Aorta (tissue), 5 donors: ENCODE measurements at regions not wholly inside any gene's neighbourhood (a gene's known extent, or its start where the extent isn't known, plus 50 kb on each side); places are given as distances from the start of the nearest gene placed in this dataset.

Experiments used
- ATAC-seq: fragments of 200-7000 bp; cut with Tn5 transposase; one replicate; pipeline ENCODE4 v1.9.1; 2022; ENCODE audit warnings: moderate library complexity; ENCODE audit not compliant: low FRiP score
- DNase-seq, 2 donors: peaks; one replicate each; pipeline ENCODE4 v3.0.0-alpha.2; 2020
- H3K27ac ChIP-seq, 2 donors: one replicate each; pipeline ENCODE4 v1.5.1; 2013; ENCODE audit warnings: low read length in 2 of 2, mild to moderate bottlenecking in 2 of 2, moderate library complexity in 2 of 2, control low read depth in 1 of 2, inconsistent platforms in 1 of 2, low read depth in 1 of 2
- H3K27me3 ChIP-seq, 2 donors: one replicate each; pipeline ENCODE4 v1.6.1; 2013; ENCODE audit warnings: control low read depth in 1 of 2, low read length in 1 of 2, mild to moderate bottlenecking in 1 of 2, moderate library complexity in 1 of 2; ENCODE audit not compliant: insufficient read depth in 2 of 2, control insufficient read depth in 1 of 2
- H3K36me3 ChIP-seq, 2 donors: one replicate each; pipeline ENCODE4 v1.6.1; 2013; ENCODE audit warnings: control low read depth in 1 of 2, low read length in 1 of 2, mild to moderate bottlenecking in 1 of 2; ENCODE audit not compliant: insufficient read depth in 2 of 2, control insufficient read depth in 1 of 2
- H3K4me1 ChIP-seq, 2 donors: one replicate each; pipeline ENCODE4 v1.6.1; 2013; ENCODE audit warnings: low read length in 2 of 2, control low read depth in 1 of 2, mild to moderate bottlenecking in 1 of 2, moderate library complexity in 1 of 2; ENCODE audit not compliant: insufficient read depth in 2 of 2, control insufficient read depth in 1 of 2
- H3K4me3 ChIP-seq, 2 donors: one replicate each; pipeline ENCODE4 v1.5.1; 2013; ENCODE audit warnings: low read length in 2 of 2, control low read depth in 1 of 2, mild to moderate bottlenecking in 1 of 2
- H3K9me3 ChIP-seq: one replicate; pipeline ENCODE4 v1.6.1; 2013; ENCODE audit warnings: mild to moderate bottlenecking, low read length; ENCODE audit not compliant: control insufficient read depth
- WGBS, 2 donors: extraction: QIAGEN DNeasy Blood & Tissue Kit; methylation state at CpG; one replicate each; pipeline ENCODE4 v1.1.7; 2013; 5-methylcytosine and 5-hydroxymethylcytosine counted together
- intact Hi-C, 2 donors: fragments of 100-400 bp; cut with DNase I; formaldehyde crosslinking; loops; one replicate each; pipeline versions ENCODE4 v1.14.2 to v1.15.0; 2022
- donor health status: healthy with polysubstance abuse.
- donor health status: Bipolar disorder and iron deficiency.
- donor health status: DM: no; HTN: no; CAD: no.
- donor health status: DM: no; HTN: no; CAD: no.
- donor health status: DM: yes; HTN: yes; CAD: no.

DNA sequence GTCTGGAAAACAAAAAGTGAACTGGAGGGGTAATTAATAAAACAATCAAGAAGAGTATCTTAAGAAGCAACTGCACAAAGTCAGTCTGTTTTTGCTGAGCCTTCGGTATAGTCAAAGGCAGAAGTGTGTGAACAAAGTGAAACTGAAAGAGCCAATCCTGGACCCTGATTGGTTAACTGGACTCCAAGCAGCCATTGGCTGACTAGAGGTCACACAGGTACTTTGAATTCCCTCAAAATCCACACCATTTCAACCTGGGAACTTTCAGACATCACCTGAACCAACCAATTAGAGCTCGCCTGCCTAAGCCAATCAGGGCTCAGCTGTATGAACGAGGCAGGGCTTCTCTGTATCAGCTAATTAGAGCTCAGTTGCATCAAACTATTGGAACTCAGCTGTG lies 286.7 kb downstream of the TLE4 start:
- ATAC-seq = no peak
- peaks cover 2% of the 10 kb centered on the region for H3K9me3 ChIP-seq
- no peaks in the 10 kb centered on the region for H3K27me3 ChIP-seq
- WGBS, 2 donors = 87 to 90% methylated on average over 3 of the region's 3 CpGs
- H3K4me1 ChIP-seq = no peaks in the 10 kb centered on the region
- H3K36me3 ChIP-seq = no peaks in the 10 kb centered on the region
- H3K4me3 ChIP-seq = no peak overlapping the region
- H3K27ac ChIP-seq = no peak overlapping the region
- intact Hi-C loops = no loop called here
- DNase-seq = no peak

DNA sequence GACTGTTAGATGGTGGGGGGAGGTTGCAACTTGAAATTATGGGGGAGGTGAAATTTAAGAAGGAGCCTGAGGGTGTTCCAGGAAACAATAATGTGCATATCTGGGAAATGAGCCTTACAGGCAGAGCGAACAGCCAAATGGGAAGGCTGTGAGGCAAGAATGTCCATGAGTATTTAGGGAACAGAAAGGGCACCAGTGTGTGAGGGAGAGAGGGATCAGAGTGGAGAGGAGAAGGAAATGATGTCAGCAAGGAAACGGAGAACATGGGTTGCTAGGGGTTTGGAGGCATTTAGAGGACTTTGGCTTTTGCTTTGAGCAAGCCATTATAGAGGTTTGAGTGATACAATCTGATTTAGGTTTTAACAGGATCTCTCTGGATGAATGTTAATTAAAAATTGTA lies 285.4 kb downstream of the TLE4 start:
- intact Hi-C loops = no loop called here
- Histone ChIP-seq H3K4me1 (no peaks in the 10 kb centered on the region), H3K4me3 (no peak overlapping the region), H3K27me3 (no peaks in the 10 kb centered on the region), H3K36me3 (no peaks in the 10 kb centered on the region), H3K27ac (no peak overlapping the region), H3K9me3 (no peaks in the 10 kb centered on the region)
- 68 to 70% methylated on average over 2 of the region's 2 CpGs for WGBS, 2 donors
- ATAC-seq = no peak
- no peak for DNase-seq

DNA sequence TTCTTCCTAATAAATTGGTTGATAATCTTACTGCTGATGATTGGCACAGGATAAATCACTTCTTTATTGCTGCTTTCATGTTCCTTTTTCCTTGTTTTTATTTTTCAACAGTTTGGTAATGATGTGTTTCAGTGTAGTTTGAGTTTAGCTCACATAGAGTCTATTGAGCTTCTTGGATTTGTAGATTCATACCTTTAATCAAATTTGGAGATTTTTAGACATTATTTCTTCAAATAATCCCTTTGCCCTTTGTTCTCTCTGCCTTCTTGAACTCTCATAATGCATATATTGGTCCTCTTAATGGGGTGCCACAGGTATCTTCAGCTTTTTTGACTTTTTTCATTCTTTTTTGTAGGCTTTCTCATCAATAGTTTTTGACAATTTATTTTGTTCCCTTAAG lies 275.3 kb downstream of the TLE4 start:
- no peaks in the 10 kb centered on the region for H3K36me3 ChIP-seq
- intact Hi-C loops = no loop called here
- no peaks in the 10 kb centered on the region for H3K4me1 ChIP-seq
- DNase-seq (no peak), ATAC-seq (no peak)
- no peak overlapping the region for H3K4me3 ChIP-seq
- no peak overlapping the region for H3K27ac ChIP-seq
- no peaks in the 10 kb centered on the region for H3K27me3 ChIP-seq
- peaks cover 2% of the 10 kb centered on the region for H3K9me3 ChIP-seq

DNA sequence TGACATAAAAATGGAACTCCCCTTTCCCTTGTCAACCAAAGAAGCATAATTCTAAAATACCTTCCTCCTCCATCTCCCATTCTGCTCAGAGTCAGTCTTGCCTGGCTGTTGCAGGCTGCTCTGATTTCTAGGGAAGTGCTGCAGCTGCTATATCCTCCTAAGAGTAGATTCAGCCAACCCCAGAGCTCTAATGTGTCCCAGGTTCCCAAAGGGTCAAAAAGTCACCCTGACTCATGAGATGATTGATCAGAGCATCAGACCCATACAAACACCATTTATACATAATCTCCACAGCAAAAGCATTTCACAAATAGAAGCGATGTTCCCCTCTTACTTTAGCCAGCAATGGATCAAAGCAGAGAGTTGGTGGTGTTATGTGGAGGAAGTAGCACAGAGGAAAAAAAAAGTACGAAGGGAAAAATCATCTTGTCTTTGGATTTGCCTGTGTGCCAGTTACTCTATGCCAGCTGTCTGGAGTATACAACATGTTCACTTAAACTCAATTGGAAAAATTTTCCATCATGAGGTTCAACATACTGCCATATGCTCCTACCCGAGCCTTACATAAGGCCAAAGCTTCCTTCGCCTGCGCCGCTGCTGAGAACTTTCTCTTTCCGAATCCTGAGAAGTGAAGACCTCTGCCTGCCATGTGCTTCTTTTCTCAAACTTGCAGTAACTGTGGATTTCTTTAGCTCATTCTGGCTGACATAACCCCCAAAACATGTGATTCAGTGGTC lies 258.0 kb downstream of the TLE4 start:
- ATAC-seq (no peak), DNase-seq (no peak)
- peaks cover 4% of the 10 kb centered on the region for H3K9me3 ChIP-seq
- no peaks in the 10 kb centered on the region for H3K4me1 ChIP-seq
- H3K27me3 ChIP-seq = no peaks in the 10 kb centered on the region
- no peak overlapping the region for H3K4me3 ChIP-seq
- H3K27ac ChIP-seq = no peak overlapping the region
- intact Hi-C loops = loop anchor here in 1 of 2 donors (10.0 kb wide), 1 partner anchor 65 kb away; no protein-coding TSS in a partner anchor
- H3K36me3 ChIP-seq = no peaks in the 10 kb centered on the region
- 92 to 94% methylated on average over 7 of the region's 7 CpGs for WGBS, 2 donors

DNA sequence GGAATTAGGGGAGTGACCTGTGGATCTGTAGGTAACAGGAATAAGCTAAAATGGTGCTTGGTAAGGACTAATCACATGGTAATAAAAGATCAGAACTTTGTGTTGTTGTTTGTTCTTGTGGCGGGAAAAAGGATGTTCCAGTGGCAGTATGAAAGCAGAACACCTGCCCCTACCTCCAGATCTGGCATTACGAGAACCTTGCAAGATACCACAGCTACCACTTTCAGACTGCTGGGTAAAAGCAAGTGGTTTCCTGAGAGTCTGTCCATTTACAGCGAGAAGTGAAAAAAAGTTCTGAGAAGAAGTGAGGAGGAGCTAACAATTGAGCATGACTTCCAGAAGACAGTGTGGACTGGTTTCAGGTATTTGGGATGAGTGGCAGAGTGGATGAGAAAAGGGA lies 252.5 kb downstream of the TLE4 start:
- H3K36me3 ChIP-seq = no peaks in the 10 kb centered on the region
- no peak overlapping the region for H3K27ac ChIP-seq
- ATAC-seq (no peak), DNase-seq (no peak)
- no peaks in the 10 kb centered on the region for H3K4me1 ChIP-seq
- H3K27me3 ChIP-seq = peaks cover 0 to 2% of the 10 kb centered on the region in 2 donors
- no peaks in the 10 kb centered on the region for H3K9me3 ChIP-seq
- WGBS, 2 donors = 93 to 94% methylated on average over 3 of the region's 3 CpGs
- intact Hi-C loops = no loop called here
- no peak overlapping the region for H3K4me3 ChIP-seq

DNA sequence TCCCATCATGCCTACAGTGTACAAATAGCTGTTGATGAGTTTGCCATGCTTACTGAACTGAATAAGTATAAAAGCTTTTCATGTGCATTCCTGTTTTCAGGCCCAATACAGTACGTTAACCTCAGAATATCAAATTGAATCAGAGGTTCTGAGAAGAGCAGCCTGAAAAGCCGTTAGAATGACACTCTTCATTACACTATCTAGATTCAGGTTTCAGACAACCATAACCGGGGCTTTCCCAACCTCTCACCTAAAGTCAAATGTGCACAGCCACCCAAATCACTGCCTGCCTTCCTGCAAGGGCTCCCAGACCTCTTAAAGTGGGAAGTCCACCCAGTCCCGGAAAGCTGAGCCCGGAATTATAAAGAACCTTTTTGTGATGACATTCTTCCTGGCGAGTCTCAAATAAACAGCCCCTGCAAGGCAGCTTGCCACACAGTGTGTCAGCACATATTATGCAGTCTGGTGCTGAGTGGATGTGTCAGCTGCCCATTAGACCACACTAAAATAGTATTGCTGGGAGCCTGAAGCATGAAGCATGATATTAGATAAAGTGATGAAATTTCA lies 245.8 kb downstream of the TLE4 start:
- Histone ChIP-seq H3K4me3 (no peak overlapping the region), H3K36me3 (no peaks in the 10 kb centered on the region), H3K27ac (no peak overlapping the region), H3K4me1 (no peaks in the 10 kb centered on the region), H3K9me3 (no peaks in the 10 kb centered on the region), H3K27me3 (peaks cover 0 to 2% of the 10 kb centered on the region in 2 donors)
- 31 to 44% methylated on average over 6 of the region's 6 CpGs for WGBS, 2 donors
- DNase-seq (peak in 1 of 2 donors; percentile 54), ATAC-seq (no peak)
- intact Hi-C loops = no loop called here

DNA sequence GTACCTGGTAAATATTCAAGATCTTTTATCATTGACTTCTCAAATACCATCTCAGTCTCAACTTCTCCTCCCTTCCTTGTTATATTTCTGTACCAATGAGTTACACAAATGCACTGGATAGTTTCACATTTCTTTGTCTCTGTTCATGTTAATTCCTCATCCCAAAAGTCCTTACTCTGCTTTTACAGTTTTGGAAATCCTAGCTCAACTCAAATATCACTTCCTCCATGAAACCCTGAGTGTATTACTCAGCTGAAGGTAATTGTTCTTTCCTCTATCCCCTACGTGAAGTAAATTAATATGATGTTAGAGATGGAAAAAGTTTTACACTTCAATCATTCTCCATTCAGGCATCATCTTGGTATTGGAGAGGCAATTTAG lies 241.5 kb downstream of the TLE4 start:
- DNase-seq (no peak), ATAC-seq (no peak)
- Histone ChIP-seq H3K4me3 (no peak overlapping the region), H3K27me3 (no peaks in the 10 kb centered on the region), H3K9me3 (no peaks in the 10 kb centered on the region), H3K4me1 (peaks cover 1 to 3% of the 10 kb centered on the region in 2 donors), H3K36me3 (no peaks in the 10 kb centered on the region), H3K27ac (no peak overlapping the region)
- intact Hi-C loops = no loop called here
- 33 to 58% methylated on average over 1 of the region's 1 CpG for WGBS, 2 donors

DNA sequence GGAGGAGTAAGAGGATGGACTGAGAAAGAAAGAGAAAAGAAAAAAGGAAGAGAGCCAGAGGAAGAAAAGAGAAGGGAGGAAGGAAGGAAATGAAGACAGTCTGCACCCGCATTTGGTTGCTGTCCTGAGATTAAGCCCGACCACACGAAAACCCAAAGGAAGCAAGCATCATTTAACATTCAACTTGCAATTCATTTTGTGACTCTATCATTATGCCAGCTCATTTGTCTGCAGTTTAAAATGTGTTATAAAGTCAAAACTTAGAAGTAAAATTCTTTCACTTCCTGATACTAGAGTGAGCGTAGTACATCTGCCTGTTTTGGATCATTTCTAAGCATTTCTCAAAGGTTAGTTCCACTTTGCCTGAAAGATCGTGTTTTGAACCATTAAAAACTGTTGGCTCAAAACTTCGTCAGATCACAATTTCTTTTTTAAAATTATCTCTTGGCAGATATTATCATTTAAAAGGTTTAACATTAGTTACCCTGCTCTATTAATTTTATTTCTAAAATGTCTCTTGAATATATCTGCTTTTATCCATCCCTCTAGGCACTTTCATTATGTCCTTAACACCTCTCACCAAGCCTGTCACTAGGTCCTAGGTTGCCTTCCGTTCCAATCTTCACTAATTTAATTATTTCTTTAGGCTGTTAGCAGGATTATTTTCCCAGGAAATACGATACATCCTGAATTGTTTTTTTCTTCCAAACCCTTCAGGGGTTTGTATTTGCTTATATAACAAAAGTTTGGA lies 240.9 kb downstream of the TLE4 start:
- H3K36me3 ChIP-seq = no peaks in the 10 kb centered on the region
- no peak overlapping the region for H3K4me3 ChIP-seq
- no peak for ATAC-seq
- DNase-seq = no peak
- 43 to 48% methylated on average over 8 of the region's 8 CpGs for WGBS, 2 donors
- H3K27ac ChIP-seq = no peak overlapping the region
- intact Hi-C loops = no loop called here
- no peaks in the 10 kb centered on the region for H3K27me3 ChIP-seq
- H3K4me1 ChIP-seq = peaks cover 1 to 3% of the 10 kb centered on the region in 2 donors
- no peaks in the 10 kb centered on the region for H3K9me3 ChIP-seq

DNA sequence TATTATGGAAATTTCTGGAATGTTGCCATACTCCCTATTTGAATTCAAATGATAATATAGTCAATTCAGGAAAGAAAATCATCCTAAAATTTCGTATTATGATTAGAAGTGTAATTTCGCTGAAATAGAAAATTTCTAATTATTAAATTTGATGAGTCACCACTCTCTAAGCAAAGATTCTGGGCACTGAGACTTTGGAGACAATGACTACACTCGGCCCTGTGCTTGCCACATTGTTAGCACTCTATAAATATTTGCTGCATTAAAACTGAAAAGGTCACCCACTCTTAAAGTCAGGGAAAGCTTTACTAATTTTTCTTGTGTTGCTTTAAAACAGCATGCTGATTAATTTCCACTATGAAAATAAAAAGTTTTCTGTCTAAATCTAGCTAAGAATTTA lies 240.3 kb downstream of the TLE4 start:
- no peak for ATAC-seq
- no peak for DNase-seq
- no peaks in the 10 kb centered on the region for H3K36me3 ChIP-seq
- intact Hi-C loops = no loop called here
- no peak overlapping the region for H3K27ac ChIP-seq
- H3K4me1 ChIP-seq = peaks cover 1 to 3% of the 10 kb centered on the region in 2 donors
- no peaks in the 10 kb centered on the region for H3K9me3 ChIP-seq
- WGBS, 2 donors = 72 to 78% methylated on average over 3 of the region's 3 CpGs
- H3K4me3 ChIP-seq = no peak overlapping the region
- H3K27me3 ChIP-seq = no peaks in the 10 kb centered on the region
